ENCODE measurements at regions not wholly inside any gene's neighbourhood (a gene's known extent, or its start where the extent isn't known, plus 50 kb on each side); places are given as distances from the start of the nearest gene placed in this dataset.

DNA sequence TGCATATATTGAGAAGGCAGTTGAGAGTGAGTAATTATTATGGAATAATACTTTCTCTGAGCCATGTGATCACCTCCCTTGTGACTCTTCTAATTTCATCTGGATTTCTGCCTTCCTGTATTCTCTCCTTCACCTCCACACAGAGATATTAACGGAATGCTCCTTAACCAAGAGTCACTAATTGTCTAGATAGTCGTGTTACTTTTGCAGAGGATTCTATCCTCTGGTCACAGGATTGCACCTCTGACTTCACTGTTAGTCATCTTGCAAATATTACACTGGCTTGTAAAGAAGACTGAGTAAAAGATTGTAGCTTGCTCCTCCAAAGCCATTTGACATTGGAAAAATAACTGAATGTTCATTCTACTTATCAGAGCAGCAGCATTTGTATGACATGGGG, 160.9 kb downstream of the SH2D1A start:
- TF ChIP-seq POLR2A (IDR thresholded peaks at IDR 0.05; ENCODE audit: low read depth, low read length), result no peak
- TF ChIP-seq POLR2AphosphoS5 (IDR thresholded peaks at IDR 0.05; ENCODE audit: low read depth, low read length), result no peak
- TF ChIP-seq POU2F2 (IDR thresholded peaks at IDR 0.05; ENCODE audit: low read depth, low read length), result no peak
- TF ChIP-seq TAF1 (IDR thresholded peaks at IDR 0.05; ENCODE audit: low read depth, low read length), result no peak

Measured in GM12891 (cell line).